Esophagus muscularis mucosa (tissue), 3 donors: ENCODE measurements at regions not wholly inside any gene's neighbourhood (a gene's known extent, or its start where the extent isn't known, plus 50 kb on each side); places are given as distances from the start of the nearest gene placed in this dataset.

Experiments used
- POLR2A ChIP-seq: fragments of 450-650 bp; IDR thresholded peaks from one replicate; pipeline ENCODE4 v1.6.1; 2017; ENCODE audit warnings: antibody characterized with exemption, moderate library complexity, mild to moderate bottlenecking, low read depth
- POLR2AphosphoS5 ChIP-seq, 2 donors: sonication (generic); formaldehyde crosslinking; IDR thresholded peaks; one replicate each; pipeline ENCODE4 v1.6.1; 2017; ENCODE audit warnings: antibody characterized with exemption in 2 of 2
- TF ChIP-seq, protein P1 (sequence below), 3 experiments: fragments of 200-600 bp in 2 of 3; fragments of 450-650 bp in 1 of 3; sonication (generic) in 2 of 3; IDR thresholded peaks; one replicate each; pipeline ENCODE4 v1.5.1; 2017 to 2019; ENCODE audit warnings: antibody characterized with exemption in 3 of 3, mild to moderate bottlenecking in 2 of 3, moderate library complexity in 1 of 3

- TF ChIP-seq POLR2A (no peak), POLR2AphosphoS5 (IDR thresholded peaks at IDR 0.05) (no peak)
- TF ChIP-seq, protein P1, sequence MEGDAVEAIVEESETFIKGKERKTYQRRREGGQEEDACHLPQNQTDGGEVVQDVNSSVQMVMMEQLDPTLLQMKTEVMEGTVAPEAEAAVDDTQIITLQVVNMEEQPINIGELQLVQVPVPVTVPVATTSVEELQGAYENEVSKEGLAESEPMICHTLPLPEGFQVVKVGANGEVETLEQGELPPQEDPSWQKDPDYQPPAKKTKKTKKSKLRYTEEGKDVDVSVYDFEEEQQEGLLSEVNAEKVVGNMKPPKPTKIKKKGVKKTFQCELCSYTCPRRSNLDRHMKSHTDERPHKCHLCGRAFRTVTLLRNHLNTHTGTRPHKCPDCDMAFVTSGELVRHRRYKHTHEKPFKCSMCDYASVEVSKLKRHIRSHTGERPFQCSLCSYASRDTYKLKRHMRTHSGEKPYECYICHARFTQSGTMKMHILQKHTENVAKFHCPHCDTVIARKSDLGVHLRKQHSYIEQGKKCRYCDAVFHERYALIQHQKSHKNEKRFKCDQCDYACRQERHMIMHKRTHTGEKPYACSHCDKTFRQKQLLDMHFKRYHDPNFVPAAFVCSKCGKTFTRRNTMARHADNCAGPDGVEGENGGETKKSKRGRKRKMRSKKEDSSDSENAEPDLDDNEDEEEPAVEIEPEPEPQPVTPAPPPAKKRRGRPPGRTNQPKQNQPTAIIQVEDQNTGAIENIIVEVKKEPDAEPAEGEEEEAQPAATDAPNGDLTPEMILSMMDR (IDR thresholded peaks at IDR 0.05), result no peak
These were observed 321.0 kb upstream of the HS6ST1 start for GRCh38 chr2:128639693-128640092.
